ENCODE measurements at regions not wholly inside any gene's neighbourhood (a gene's known extent, or its start where the extent isn't known, plus 50 kb on each side); places are given as distances from the start of the nearest gene placed in this dataset.

DNA sequence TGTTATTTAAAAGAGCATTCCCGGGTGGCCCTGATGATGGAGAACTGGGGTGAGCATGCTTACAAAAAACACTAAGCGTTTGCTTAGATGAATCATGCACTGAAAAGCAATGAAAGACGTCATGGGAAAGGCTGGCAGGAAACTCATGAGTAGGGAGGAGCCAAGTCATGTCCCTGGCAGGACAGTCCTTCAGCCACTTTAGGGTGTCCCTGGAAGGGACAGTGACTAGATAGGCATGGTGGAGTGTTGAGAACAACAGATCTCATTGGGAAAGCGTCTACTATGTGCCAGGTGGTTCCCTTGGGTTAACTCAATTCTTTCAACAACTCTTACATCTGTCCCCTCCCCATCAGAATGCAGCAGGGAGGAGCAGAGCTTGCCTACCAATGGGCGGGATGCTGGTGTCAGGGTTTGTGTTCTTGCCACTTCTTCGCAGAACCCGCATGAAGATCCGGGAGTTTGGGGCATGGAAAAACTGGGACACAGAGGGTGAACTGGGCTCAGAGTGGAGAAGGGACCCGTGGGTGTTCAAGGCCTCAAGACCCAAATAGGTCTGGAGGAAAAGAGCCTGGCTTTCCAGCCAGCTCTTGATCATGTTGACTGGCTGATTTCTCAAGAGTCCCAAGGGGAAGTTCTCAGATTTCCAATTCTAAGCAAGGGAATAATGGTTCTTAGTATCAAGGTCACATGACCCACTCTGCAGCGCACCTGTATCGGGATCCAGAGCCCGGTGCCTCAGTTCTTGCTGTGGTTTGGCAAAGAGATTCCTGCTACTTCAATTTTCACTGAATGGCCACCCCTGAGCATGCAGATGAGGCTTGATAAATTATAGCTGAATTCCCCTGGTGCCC, 653.9 kb upstream of the TBX3 start:
- Histone ChIP-seq H3K23ac (ENCODE audit: insufficient read length) (no peak overlapping the region), H2BK5ac (ENCODE audit: low read depth, low read length) (no peak overlapping the region), H4K8ac (ENCODE audit: extremely low read depth, insufficient read depth, low read length) (no peak overlapping the region), H2BK15ac (ENCODE audit: low read length) (0 out of 2 replicates have a peak overlapping the region, but pooled peaks have one; percentile 50), H3K79me2 (ENCODE audit: control insufficient read depth in 1 of 2, insufficient read depth in 2 of 2, low read length in 2 of 2) (no peaks in the 10 kb centered on the region), H3K9ac (replicated peaks in 1 of 4; ENCODE audit: extremely low read depth in 1 of 4, low read depth in 3 of 4, low read length in 3 of 4) (no peak overlapping the region), H3K14ac (ENCODE audit: insufficient read length) (no peak overlapping the region), H3K23me2 (ENCODE audit: low read depth, low read length) (no peaks in the 10 kb centered on the region), H4K5ac (ENCODE audit: insufficient read length, low read depth, low read length) (no peak overlapping the region), H3K4me2 (ENCODE audit: insufficient read depth in 1 of 2, low read depth in 2 of 2, low read length in 2 of 2) (0 out of 4 replicates have a peak overlapping the region, but pooled peaks of 1 of the 2 experiments have one; percentile 30), H3K36me3 (ENCODE audit: control insufficient read depth in 2 of 4, insufficient read depth in 4 of 4, low read length in 3 of 4) (no peaks in the 10 kb centered on the region), H2BK12ac (ENCODE audit: low read depth, low read length) (peak overlapping the region; percentile 51; the same call in 1 of the 2 replicates), H3K27me3 (replicated peaks in 1 of 4; ENCODE audit: control insufficient read depth in 3 of 4, extremely low read depth in 1 of 4, insufficient read depth in 3 of 4, low read length in 3 of 4) (no peaks in the 10 kb centered on the region), H2AK5ac (ENCODE audit: low read depth, low read length) (no peak overlapping the region), H3K9me3 (ENCODE audit: insufficient read depth in 2 of 2, low read depth in 1 of 2, low read length in 1 of 2) (peaks cover 0 to 6% of the 10 kb centered on the region in 2 experiments; a peak in 1 of 4 replicates), H4K91ac (replicated peaks; ENCODE audit: insufficient read length, low read length) (no peak overlapping the region), H3K27ac (ENCODE audit: low read depth, low read length) (no peak overlapping the region), H3K4me1 (replicated peaks in 1 of 4; ENCODE audit: control insufficient read depth in 3 of 4, insufficient read depth in 4 of 4, low read length in 3 of 4) (peaks cover 0 to 6% (median 0%) of the 10 kb centered on the region in 4 experiments; a peak in 1 of 7 replicates), H3K18ac (ENCODE audit: extremely low read depth, low read length) (0 out of 2 replicates have a peak overlapping the region, but pooled peaks have one; percentile 13), H3K4me3 (ENCODE audit: extremely low read depth in 1 of 4, insufficient read depth in 2 of 4, low read depth in 3 of 4, low read length in 4 of 4) (no peak overlapping the region), H4K20me1 (replicated peaks in 1 of 2; ENCODE audit: control insufficient read depth in 1 of 2, insufficient read depth in 2 of 2, low read length in 2 of 2) (no peaks in the 10 kb centered on the region), H2AFZ (ENCODE audit: low read length) (peak overlapping the region; percentile 90; the same call in 1 of the 2 replicates), H3K56ac (replicated peaks; ENCODE audit: insufficient read length, low read depth, low read length) (no peak overlapping the region), H2BK20ac (ENCODE audit: low read length) (peak overlapping the region; percentile 64; the same call in 1 of the 2 replicates), H3K4ac (replicated peaks; ENCODE audit: insufficient read length, low read depth, low read length) (no peak overlapping the region), H3K79me1 (ENCODE audit: low read depth, low read length) (no peaks in the 10 kb centered on the region), H2BK120ac (replicated peaks; ENCODE audit: low read depth, low read length) (no peak overlapping the region)
- peak in 1 of 2 experiments; percentile 48 for DNase-seq (ENCODE audit: low read depth in 1 of 2, low spot score in 2 of 2)
- TF ChIP-seq, protein P1, sequence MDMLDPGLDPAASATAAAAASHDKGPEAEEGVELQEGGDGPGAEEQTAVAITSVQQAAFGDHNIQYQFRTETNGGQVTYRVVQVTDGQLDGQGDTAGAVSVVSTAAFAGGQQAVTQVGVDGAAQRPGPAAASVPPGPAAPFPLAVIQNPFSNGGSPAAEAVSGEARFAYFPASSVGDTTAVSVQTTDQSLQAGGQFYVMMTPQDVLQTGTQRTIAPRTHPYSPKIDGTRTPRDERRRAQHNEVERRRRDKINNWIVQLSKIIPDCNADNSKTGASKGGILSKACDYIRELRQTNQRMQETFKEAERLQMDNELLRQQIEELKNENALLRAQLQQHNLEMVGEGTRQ (IDR thresholded peaks at IDR 0.05; ENCODE audit: low read length), result 0 out of 2 replicates have a peak, but pooled peaks have one; percentile 32
- TF ChIP-seq TCF12 (IDR thresholded peaks at IDR 0.05; ENCODE audit: low read depth, low read length), result no peak
- CTCF ChIA-PET (ENCODE audit: partially characterized antibody), result no interaction called here
- POLR2A ChIA-PET (ENCODE audit: partially characterized antibody), result no interaction called here
- WGBS, 2 experiments (ENCODE audit: extremely low coverage in 1 of 2, insufficient coverage in 1 of 2, insufficient read length in 1 of 2, insufficient replicate concordance in 2 of 2, low coverage in 1 of 2, low lambda C conversion rate in 2 of 2, missing lambda C conversion rate in 1 of 2), result 81% methylated on average over 12 of the region's 12 CpGs; no CpG with 5 or more reads in 1 of the 2 experiments
- no peak for FAIRE-seq

All from H1 (cell line).